Breast epithelium (tissue), 4 donors: ENCODE measurements at regions not wholly inside any gene's neighbourhood (a gene's known extent, or its start where the extent isn't known, plus 50 kb on each side); places are given as distances from the start of the nearest gene placed in this dataset.
"Not testable (repeated sequence)": the region's sequence is repeated elsewhere in the genome, so short reads cannot be mapped to it uniquely, and the experiment has no call there.

ENCODE experiments used
- DNase-seq, 2 donors: peaks; one replicate each; pipeline ENCODE4 v3.0.0-alpha.2; 2019; ENCODE audit warnings: low spot score in 2 of 2
- H3K27ac ChIP-seq, 2 donors: fragments of 200-600 bp; sonication (generic) in 1 of 2; one replicate each; pipeline ENCODE4 v1.5.1; 2016 to 2019; ENCODE audit warnings: mild to moderate bottlenecking in 1 of 2
- H3K27me3 ChIP-seq, 2 donors: fragments of 200-600 bp; sonication (generic) in 1 of 2; one replicate each; pipeline versions ENCODE4 v1.5.1 to v1.6.0; 2017 to 2019; ENCODE audit warnings: control low read depth in 1 of 2, mild to moderate bottlenecking in 1 of 2
- H3K36me3 ChIP-seq: fragments of 200-600 bp; one replicate; pipeline ENCODE4 v1.5.1; 2019
- H3K4me1 ChIP-seq, 2 donors: fragments of 200-600 bp; sonication (generic); one replicate each; pipeline ENCODE4 v1.5.1; 2016 to 2019; ENCODE audit warnings: control low read depth in 1 of 2
- H3K4me3 ChIP-seq, 3 donors: fragments of 200-600 bp; sonication (generic); 1 replicate in 2 of 3; 2 replicates in 1 of 3; pipeline ENCODE4 v1.5.1; 2016 to 2019; ENCODE audit warnings: mild to moderate bottlenecking in 3 of 3, moderate library complexity in 2 of 3
- H3K9me3 ChIP-seq, 2 donors: fragments of 200-600 bp; sonication (generic) in 1 of 2; one replicate each; pipeline ENCODE4 v1.5.1; 2016 to 2019; ENCODE audit warnings: control low read depth in 1 of 2
- CTCF ChIP-seq, 3 donors: fragments of 450-650 bp; IDR thresholded peaks; one replicate each; pipeline ENCODE4 v1.5.1; 2016 to 2017; ENCODE audit warnings: antibody characterized with exemption in 3 of 3, mild to moderate bottlenecking in 3 of 3, moderate library complexity in 3 of 3
- POLR2A ChIP-seq: fragments of 450-650 bp; IDR thresholded peaks from one replicate; pipeline ENCODE4 v1.6.1; 2016; ENCODE audit warnings: antibody characterized with exemption, mild to moderate bottlenecking, moderate library complexity
- POLR2AphosphoS5 ChIP-seq, 3 donors: sonication (generic); formaldehyde crosslinking; IDR thresholded peaks; one replicate each; pipeline ENCODE4 v1.6.1; 2017; ENCODE audit warnings: antibody characterized with exemption in 3 of 3
- intact Hi-C: fragments of 100-400 bp; cut with DNase I; formaldehyde crosslinking; loops from one replicate; pipeline ENCODE4 v1.15.1; 2023; ENCODE audit warnings: low total_unique reads

- intact Hi-C loops, result no loop called here
- Histone ChIP-seq H3K27ac (no peak overlapping the region), H3K27me3 (no peaks in the 10 kb centered on the region), H3K4me3 (no peak overlapping the region), H3K36me3 (no peaks in the 10 kb centered on the region), H3K9me3 (peaks cover 0 to 5% of the 10 kb centered on the region in 2 donors), H3K4me1 (no peaks in the 10 kb centered on the region)
- TF ChIP-seq CTCF (IDR thresholded peaks at IDR 0.05) (no peak), POLR2AphosphoS5 (IDR thresholded peaks at IDR 0.05) (no peak), POLR2A (no peak)
- no peak for DNase-seq
These were observed 73.3 kb upstream of the FAR1 start for GRCh38 chr11:13595166-13595565.

GRCh38 chr11:13594044-13594443 is 74.4 kb upstream of the FAR1 start:
- TF ChIP-seq POLR2AphosphoS5 (IDR thresholded peaks at IDR 0.05) (no peak), CTCF (IDR thresholded peaks at IDR 0.05) (no peak), POLR2A (no peak)
- intact Hi-C loops, result loop anchor here (1.0 kb wide), 1 partner anchor 14 kb away; no protein-coding TSS in a partner anchor

GRCh38 chr11:13578514-13579140 is 82.8 kb upstream of the PTH start:
- Histone ChIP-seq H3K27me3 (no peaks in the 10 kb centered on the region), H3K36me3 (no peaks in the 10 kb centered on the region), H3K27ac (no peak overlapping the region), H3K4me1 (no peaks in the 10 kb centered on the region), H3K9me3 (peaks cover 0 to 4% of the 10 kb centered on the region in 2 donors), H3K4me3 (no peak overlapping the region)
- intact Hi-C loops, result no loop called here
- no peak for TF ChIP-seq POLR2AphosphoS5 (IDR thresholded peaks at IDR 0.05)
- TF ChIP-seq POLR2A, result no peak
- no peak for TF ChIP-seq CTCF (IDR thresholded peaks at IDR 0.05)
- no peak for DNase-seq

More at GRCh38 chr11:13594044-13594443, 74.4 kb upstream of the FAR1 start:
- Histone ChIP-seq H3K36me3 (no peaks in the 10 kb centered on the region), H3K4me3 (no peak overlapping the region), H3K9me3 (peaks cover 0 to 8% of the 10 kb centered on the region in 2 donors), H3K27me3 (no peaks in the 10 kb centered on the region), H3K27ac (no peak overlapping the region), H3K4me1 (no peaks in the 10 kb centered on the region)
- no peak for DNase-seq

GRCh38 chr11:13577881-13578280 is 82.1 kb upstream of the PTH start:
- Histone ChIP-seq H3K4me1 (no peaks in the 10 kb centered on the region), H3K4me3 (no peak overlapping the region), H3K27me3 (no peaks in the 10 kb centered on the region), H3K36me3 (no peaks in the 10 kb centered on the region), H3K9me3 (peaks cover 0 to 4% of the 10 kb centered on the region in 2 donors), H3K27ac (no peak overlapping the region)
- TF ChIP-seq POLR2AphosphoS5 (IDR thresholded peaks at IDR 0.05), result no peak
- TF ChIP-seq POLR2A, result no peak
- no peak for TF ChIP-seq CTCF (IDR thresholded peaks at IDR 0.05)
- no peak for DNase-seq
- intact Hi-C loops, result no loop called here

- intact Hi-C loops, result no loop called here
- TF ChIP-seq POLR2A (no peak), CTCF (IDR thresholded peaks at IDR 0.05) (no peak), POLR2AphosphoS5 (IDR thresholded peaks at IDR 0.05) (no peak)
- Histone ChIP-seq H3K9me3 (peaks cover 0 to 4% of the 10 kb centered on the region in 2 donors), H3K36me3 (no peaks in the 10 kb centered on the region), H3K4me3 (no peak overlapping the region), H3K27me3 (no peaks in the 10 kb centered on the region), H3K27ac (no peak overlapping the region), H3K4me1 (no peaks in the 10 kb centered on the region)
- DNase-seq, result no peak
These were observed 81.2 kb upstream of the PTH start for GRCh38 chr11:13576995-13577394.

- H3K9me3 ChIP-seq, H3K4me3 ChIP-seq, H3K36me3 ChIP-seq, H3K4me1 ChIP-seq, DNase-seq, H3K27me3 ChIP-seq, H3K27ac ChIP-seq, intact Hi-C loops: not testable (repeated sequence)
These were observed 79.6 kb upstream of the PTH start for GRCh38 chr11:13575385-13575784.
